ENCODE measurements at regions not wholly inside any gene's neighbourhood (a gene's known extent, or its start where the extent isn't known, plus 50 kb on each side); places are given as distances from the start of the nearest gene placed in this dataset.
"Not testable (repeated sequence)": the region's sequence is repeated elsewhere in the genome, so short reads cannot be mapped to it uniquely, and the experiment has no call there.

GRCh38 chr15:24318981-24319380 is 356.6 kb upstream of the NPAP1 start:
- H2BK5ac ChIP-seq (ENCODE audit: insufficient read length, low read length), result no peak overlapping the region
- no peak overlapping the region for H3T11ph ChIP-seq (ENCODE audit: low read length)
- H4K91ac ChIP-seq (ENCODE audit: insufficient read length, low read depth, low read length), result no peak overlapping the region
- TF ChIP-seq CTCF (conservative IDR thresholded peaks at IDR 0.05), result no peak
- H4K20me1 ChIP-seq (ENCODE audit: control insufficient read depth, insufficient read depth, insufficient read length), result no peaks in the 10 kb centered on the region
- no peaks in the 10 kb centered on the region for H3K23me2 ChIP-seq (ENCODE audit: insufficient read length, low read depth, low read length, poor library complexity, severe bottlenecking)
- H3K27ac ChIP-seq (ENCODE audit: insufficient read length, low read depth, low read length), result no peak overlapping the region
- no peak overlapping the region for H3K9ac ChIP-seq (ENCODE audit: extremely low read depth, insufficient read length, low read length)
- H3K79me1 ChIP-seq (ENCODE audit: insufficient read depth, low read depth, low read length, poor library complexity, severe bottlenecking), result no peaks in the 10 kb centered on the region
- H3K27me3 ChIP-seq (ENCODE audit: insufficient read depth, low read length), result no peaks in the 10 kb centered on the region
- H4K8ac ChIP-seq (replicated peaks; ENCODE audit: insufficient read length, low read depth, low read length), result no peak overlapping the region
- no peak overlapping the region for H3K4me2 ChIP-seq (ENCODE audit: insufficient read depth, insufficient read length, low read length)
- H3K36me3 Mint-ChIP-seq (ENCODE audit: insufficient read depth in 1 of 3, low read depth in 3 of 3), result no peaks in the 10 kb centered on the region; a peak in 2 of 7 replicates
- no peaks in the 10 kb centered on the region for H3K79me2 ChIP-seq (ENCODE audit: insufficient read depth, low read length)
- H3K9me3 Mint-ChIP-seq, result peaks cover 41 to 49% of the 10 kb centered on the region in 2 experiments
- no peak for DNase-seq
- H3K4me1 ChIP-seq (ENCODE audit: insufficient read depth, low read length), result no peaks in the 10 kb centered on the region
- H3K27ac Mint-ChIP-seq, result no peak overlapping the region
- no peak overlapping the region for H3K4ac ChIP-seq (ENCODE audit: low read depth, low read length)
- H2AK5ac ChIP-seq (ENCODE audit: insufficient read length, low read length), result no peak overlapping the region
- H4K5ac ChIP-seq (ENCODE audit: insufficient read length, low read depth, low read length), result no peak overlapping the region
- H3K4me1 Mint-ChIP-seq, result 0 out of 4 replicates have a peak, but pooled peaks cover 0 to under 1% of the 10 kb centered on the region in 2 experiments
- H3K9me3 ChIP-seq (ENCODE audit: control insufficient read depth, low read depth, low read length), result no peaks in the 10 kb centered on the region
- no peak overlapping the region for H3K23ac ChIP-seq (ENCODE audit: insufficient read length, low read depth, low read length)
- H3K4me3 Mint-ChIP-seq, result no peak overlapping the region
- no peaks in the 10 kb centered on the region for H3K27me3 Mint-ChIP-seq (ENCODE audit: low read depth)
- H3K14ac ChIP-seq (ENCODE audit: insufficient read depth, low read length), result no peak overlapping the region
- no peak overlapping the region for H2BK15ac ChIP-seq (ENCODE audit: low read depth, low read length)
- H2AFZ ChIP-seq (ENCODE audit: low read length), result no peak overlapping the region
- no peak overlapping the region for H2BK20ac ChIP-seq (ENCODE audit: low read depth, low read length, poor library complexity, severe bottlenecking)
- H3K56ac ChIP-seq (ENCODE audit: insufficient read length, low read depth, low read length), result no peak overlapping the region
- H2BK12ac ChIP-seq (ENCODE audit: insufficient read length, low read depth, low read length), result no peak overlapping the region
- no peak overlapping the region for H3K18ac ChIP-seq (ENCODE audit: insufficient read length, low read depth, low read length)
- no peak overlapping the region for H2BK120ac ChIP-seq (ENCODE audit: low read depth, low read length, poor library complexity, severe bottlenecking)

- H3K27ac ChIP-seq (ENCODE audit: insufficient read length, low read depth, low read length); H3K79me2 ChIP-seq (ENCODE audit: insufficient read depth, low read length); H3T11ph ChIP-seq (ENCODE audit: low read length); H3K27ac Mint-ChIP-seq; H3K36me3 Mint-ChIP-seq (ENCODE audit: insufficient read depth in 1 of 3, low read depth in 3 of 3); H2BK15ac ChIP-seq (ENCODE audit: low read depth, low read length); H3K4me1 Mint-ChIP-seq; H3K4ac ChIP-seq (ENCODE audit: low read depth, low read length); H3K23me2 ChIP-seq (ENCODE audit: insufficient read length, low read depth, low read length, poor library complexity, severe bottlenecking); H2BK5ac ChIP-seq (ENCODE audit: insufficient read length, low read length); H3K27me3 Mint-ChIP-seq (ENCODE audit: low read depth); H3K4me3 Mint-ChIP-seq; H3K56ac ChIP-seq (ENCODE audit: insufficient read length, low read depth, low read length); H3K23ac ChIP-seq (ENCODE audit: insufficient read length, low read depth, low read length); H3K4me1 ChIP-seq (ENCODE audit: insufficient read depth, low read length); H2AFZ ChIP-seq (ENCODE audit: low read length); H4K20me1 ChIP-seq (ENCODE audit: control insufficient read depth, insufficient read depth, insufficient read length); H3K9me3 ChIP-seq (ENCODE audit: control insufficient read depth, low read depth, low read length); H2BK120ac ChIP-seq (ENCODE audit: low read depth, low read length, poor library complexity, severe bottlenecking); H3K27me3 ChIP-seq (ENCODE audit: insufficient read depth, low read length); H2AK5ac ChIP-seq (ENCODE audit: insufficient read length, low read length); H3K79me1 ChIP-seq (ENCODE audit: insufficient read depth, low read depth, low read length, poor library complexity, severe bottlenecking); H3K14ac ChIP-seq (ENCODE audit: insufficient read depth, low read length); H3K9ac ChIP-seq (ENCODE audit: extremely low read depth, insufficient read length, low read length); H4K91ac ChIP-seq (ENCODE audit: insufficient read length, low read depth, low read length); H3K18ac ChIP-seq (ENCODE audit: insufficient read length, low read depth, low read length); H3K4me2 ChIP-seq (ENCODE audit: insufficient read depth, insufficient read length, low read length); H2BK20ac ChIP-seq (ENCODE audit: low read depth, low read length, poor library complexity, severe bottlenecking); H4K8ac ChIP-seq (replicated peaks; ENCODE audit: insufficient read length, low read depth, low read length); H2BK12ac ChIP-seq (ENCODE audit: insufficient read length, low read depth, low read length); H4K5ac ChIP-seq (ENCODE audit: insufficient read length, low read depth, low read length); DNase-seq: not testable (repeated sequence)
- peaks cover 42 to 54% of the 10 kb centered on the region in 2 experiments for H3K9me3 Mint-ChIP-seq
- no CpG with 5 or more reads among the region's 5 CpGs for WGBS (ENCODE audit: extremely low coverage, insufficient read length, low lambda C conversion rate)
Measured at GRCh38 chr15:24324096-24324495, 351.5 kb upstream of the NPAP1 start.
